Lower leg skin (tissue), 4 donors: ENCODE measurements at regions not wholly inside any gene's neighbourhood (a gene's known extent, or its start where the extent isn't known, plus 50 kb on each side); places are given as distances from the start of the nearest gene placed in this dataset.

Experiments
- DNase-seq, 2 donors: peaks; one replicate each; pipeline ENCODE4 v3.0.0-alpha.2; 2019; ENCODE audit warnings: low spot score in 2 of 2
- H3K4me3 ChIP-seq: fragments of 200-600 bp; sonication (generic); 2 replicates; pipeline ENCODE4 v1.5.1; 2017; ENCODE audit warnings: mild to moderate bottlenecking, low read depth; ENCODE audit not compliant: poor library complexity, severe bottlenecking
- POLR2A ChIP-seq, 2 donors: fragments of 450-650 bp; IDR thresholded peaks; one replicate each; pipeline ENCODE4 v1.6.1; 2016 to 2017; ENCODE audit warnings: antibody characterized with exemption in 2 of 2, mild to moderate bottlenecking in 1 of 2, moderate library complexity in 1 of 2
- WGBS, 2 donors: methylation state at CpG; one replicate each; pipeline ENCODE4 v1.1.5; 2018; 5-methylcytosine and 5-hydroxymethylcytosine counted together
- intact Hi-C: fragments of 100-400 bp; cut with DNase I; formaldehyde crosslinking; loops from one replicate; pipeline ENCODE4 v1.15.0; 2023; ENCODE audit warnings: low total_unique reads
- TF ChIP-seq, protein P1 (sequence below), 3 donors: fragments of 450-650 bp; IDR thresholded peaks; one replicate each; pipeline ENCODE4 v1.5.1; 2016; ENCODE audit warnings: antibody characterized with exemption in 3 of 3, mild to moderate bottlenecking in 3 of 3, moderate library complexity in 2 of 3

DNA sequence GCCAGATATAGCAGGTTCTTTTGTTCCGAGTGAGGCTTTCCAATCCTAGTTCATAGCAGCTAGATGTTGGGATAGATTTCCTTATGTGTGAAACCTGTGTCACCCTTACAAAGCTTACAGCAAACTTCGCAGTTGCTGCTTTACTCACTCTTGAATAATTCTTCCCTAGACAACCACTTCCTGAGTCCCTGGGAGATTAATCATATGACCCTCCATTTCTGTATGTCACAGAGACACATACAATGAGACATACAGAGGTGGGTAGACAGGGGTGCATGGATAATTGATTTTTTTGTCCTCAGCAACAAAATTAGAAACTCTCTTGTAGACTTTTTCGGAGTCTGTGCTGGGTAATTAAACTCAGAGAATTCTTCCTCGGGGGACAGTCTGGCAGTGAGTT lies 163.2 kb downstream of the NSUN3 start:
- TF ChIP-seq POLR2A (IDR thresholded peaks at IDR 0.05), result no peak
- TF ChIP-seq, protein P1, sequence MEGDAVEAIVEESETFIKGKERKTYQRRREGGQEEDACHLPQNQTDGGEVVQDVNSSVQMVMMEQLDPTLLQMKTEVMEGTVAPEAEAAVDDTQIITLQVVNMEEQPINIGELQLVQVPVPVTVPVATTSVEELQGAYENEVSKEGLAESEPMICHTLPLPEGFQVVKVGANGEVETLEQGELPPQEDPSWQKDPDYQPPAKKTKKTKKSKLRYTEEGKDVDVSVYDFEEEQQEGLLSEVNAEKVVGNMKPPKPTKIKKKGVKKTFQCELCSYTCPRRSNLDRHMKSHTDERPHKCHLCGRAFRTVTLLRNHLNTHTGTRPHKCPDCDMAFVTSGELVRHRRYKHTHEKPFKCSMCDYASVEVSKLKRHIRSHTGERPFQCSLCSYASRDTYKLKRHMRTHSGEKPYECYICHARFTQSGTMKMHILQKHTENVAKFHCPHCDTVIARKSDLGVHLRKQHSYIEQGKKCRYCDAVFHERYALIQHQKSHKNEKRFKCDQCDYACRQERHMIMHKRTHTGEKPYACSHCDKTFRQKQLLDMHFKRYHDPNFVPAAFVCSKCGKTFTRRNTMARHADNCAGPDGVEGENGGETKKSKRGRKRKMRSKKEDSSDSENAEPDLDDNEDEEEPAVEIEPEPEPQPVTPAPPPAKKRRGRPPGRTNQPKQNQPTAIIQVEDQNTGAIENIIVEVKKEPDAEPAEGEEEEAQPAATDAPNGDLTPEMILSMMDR (IDR thresholded peaks at IDR 0.05), result no peak
- DNase-seq, result no peak
- H3K4me3 ChIP-seq, result no peak overlapping the region
- 43 to 52% methylated on average over 4 of the region's 4 CpGs for WGBS, 2 donors
- intact Hi-C loops, result no loop called here

DNA sequence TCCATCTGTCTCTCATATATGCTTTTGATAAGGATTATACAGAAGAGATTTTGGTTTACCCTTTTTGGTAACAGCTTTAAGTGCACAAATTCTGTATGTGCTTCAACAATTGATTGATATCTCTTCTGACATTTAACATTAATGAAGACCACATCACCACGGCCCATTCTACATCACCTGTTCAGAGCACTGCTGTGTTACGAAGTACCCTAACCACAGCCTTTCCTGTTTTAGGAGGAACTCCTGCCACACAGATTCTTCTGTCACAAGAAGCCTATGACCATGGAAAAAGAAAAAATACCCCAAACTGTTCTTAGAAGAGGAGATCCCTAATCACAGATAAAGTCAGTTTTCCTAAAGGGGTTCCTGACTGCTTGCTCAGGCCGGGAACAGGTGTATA lies 170.1 kb downstream of the NSUN3 start:
- intact Hi-C loops, result no loop called here
- no peak for DNase-seq
- no peak overlapping the region for H3K4me3 ChIP-seq
- no peak for TF ChIP-seq POLR2A (IDR thresholded peaks at IDR 0.05)
- TF ChIP-seq, protein P1 (IDR thresholded peaks at IDR 0.05), result no peak
- WGBS, 2 donors, result 68 to 70% methylated on average over 3 of the region's 3 CpGs

DNA sequence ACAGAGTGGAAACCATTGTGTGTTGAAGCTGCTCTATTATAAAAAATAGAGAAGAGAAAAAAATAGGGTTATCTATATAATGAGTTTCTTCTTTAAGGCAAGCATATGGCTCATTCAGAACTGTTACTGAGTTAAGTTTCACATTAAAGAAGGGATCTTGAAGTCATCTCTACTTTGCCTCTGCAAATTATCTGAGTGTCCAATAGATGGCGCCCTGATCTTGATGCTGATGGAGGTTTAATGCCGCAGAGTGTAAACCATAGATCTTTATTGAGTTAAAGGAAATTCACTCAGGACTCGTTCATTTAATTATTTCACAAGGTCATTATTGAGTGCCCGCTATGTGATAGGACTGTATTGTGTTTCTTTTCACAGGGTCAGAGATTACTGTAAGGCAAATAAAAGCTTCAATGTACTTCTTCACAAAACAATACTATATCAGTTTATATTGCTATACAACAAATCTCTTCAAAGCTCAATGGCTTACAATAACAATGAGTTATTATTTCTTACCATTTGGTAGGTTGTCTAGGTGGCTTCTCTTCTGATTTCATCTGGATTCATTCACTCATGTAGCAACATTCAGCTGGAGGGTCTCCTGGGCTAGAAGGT lies 171.4 kb downstream of the NSUN3 start:
- TF ChIP-seq POLR2A (IDR thresholded peaks at IDR 0.05), result no peak
- TF ChIP-seq, protein P1 (IDR thresholded peaks at IDR 0.05), result no peak
- no peak overlapping the region for H3K4me3 ChIP-seq
- intact Hi-C loops, result no loop called here
- DNase-seq, result no peak
- 20 to 25% methylated on average over 4 of the region's 4 CpGs for WGBS, 2 donors

DNA sequence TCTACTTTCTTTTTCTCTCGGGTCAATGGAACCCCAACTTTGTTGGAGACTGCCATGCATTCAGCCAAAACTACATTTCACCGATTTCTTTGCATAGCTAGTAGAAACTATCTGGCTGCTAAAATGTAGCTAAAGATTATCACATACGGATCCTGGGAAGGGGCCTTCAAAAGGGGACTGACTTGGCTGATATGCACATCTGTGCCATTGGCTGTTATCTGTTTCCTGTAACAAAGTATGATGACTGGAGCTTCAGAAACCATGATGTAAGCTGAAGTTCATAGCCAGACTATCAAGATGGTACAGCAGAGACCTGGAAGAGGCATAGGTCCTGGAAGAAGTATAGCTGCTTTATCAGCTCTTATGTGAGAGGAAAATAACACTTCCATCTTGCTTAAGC lies 179.1 kb downstream of the NSUN3 start:
- TF ChIP-seq, protein P1 (IDR thresholded peaks at IDR 0.05), result no peak
- no peak for TF ChIP-seq POLR2A (IDR thresholded peaks at IDR 0.05)
- WGBS, 2 donors, result 65 to 75% methylated on average over 3 of the region's 3 CpGs
- no peak for DNase-seq
- no peak overlapping the region for H3K4me3 ChIP-seq
- intact Hi-C loops, result no loop called here

DNA sequence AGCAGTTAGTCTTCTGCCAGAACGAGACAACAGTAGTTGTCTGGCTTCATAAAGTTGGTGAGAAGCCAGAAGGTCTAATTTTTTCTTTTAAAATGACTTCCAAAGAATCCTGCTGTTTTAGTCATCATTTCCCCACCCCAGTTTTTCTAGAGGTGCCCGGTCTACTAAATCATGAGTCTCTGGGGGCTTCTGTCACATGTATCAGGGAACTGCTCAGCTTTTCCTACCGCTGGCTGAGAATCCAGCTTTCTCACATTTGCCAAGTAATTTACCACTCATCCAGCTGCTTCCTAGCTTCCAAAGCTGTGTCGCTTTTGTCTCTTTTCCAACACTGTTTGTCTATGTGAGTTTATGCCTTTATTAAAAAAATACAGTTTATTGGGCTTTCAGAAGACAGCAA lies 183.3 kb downstream of the NSUN3 start:
- intact Hi-C loops, result no loop called here
- no peak overlapping the region for H3K4me3 ChIP-seq
- DNase-seq, result no peak
- WGBS, 2 donors, result 20 to 24% methylated on average over 4 of the region's 4 CpGs
- no peak for TF ChIP-seq POLR2A (IDR thresholded peaks at IDR 0.05)
- TF ChIP-seq, protein P1 (IDR thresholded peaks at IDR 0.05), result no peak

DNA sequence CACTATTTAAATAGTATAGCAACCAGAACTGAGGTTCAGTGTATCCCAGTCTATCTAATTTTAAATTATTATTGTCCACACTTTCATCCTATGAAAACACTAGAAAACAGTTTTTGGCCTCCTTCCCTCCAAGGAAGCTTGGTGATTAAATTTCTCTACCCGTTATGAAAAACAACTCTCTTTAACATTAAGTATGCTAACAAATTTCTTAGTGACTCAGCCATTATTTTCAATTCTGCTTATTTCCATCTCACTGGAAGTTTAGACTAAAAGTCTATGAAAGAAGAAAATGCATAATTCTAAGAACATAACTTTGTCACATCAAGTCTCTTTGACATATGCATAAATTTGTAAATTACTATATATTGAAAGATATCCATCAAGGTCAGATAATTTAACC lies 185.2 kb downstream of the NSUN3 start:
- WGBS, 2 donors, result 53 to 63% methylated on average over 1 of the region's 1 CpG
- DNase-seq, result no peak
- intact Hi-C loops, result no loop called here
- no peak overlapping the region for H3K4me3 ChIP-seq
- TF ChIP-seq POLR2A (IDR thresholded peaks at IDR 0.05), result no peak
- TF ChIP-seq, protein P1 (IDR thresholded peaks at IDR 0.05), result no peak
